Activated naive CD8-positive, alpha-beta T cell treated with anti-CD3 and anti-CD28 coated beads, Interleukin-2, amount 50 U/mL, for 24 hours (primary cell): ENCODE measurements at regions not wholly inside any gene's neighbourhood (a gene's known extent, or its start where the extent isn't known, plus 50 kb on each side); places are given as distances from the start of the nearest gene placed in this dataset.
"Not testable (repeated sequence)": the region's sequence is repeated elsewhere in the genome, so short reads cannot be mapped to it uniquely, and the experiment has no call there.

Experiments
- ATAC-seq: fragments of 150-1000 bp; cut with Tn5 transposase; one replicate; pipeline ENCODE4 v1.10.0; 2021
- DNase-seq: peaks from one replicate; pipeline ENCODE4 v3.0.0; 2021
- H3K27ac Mint-ChIP-seq: one replicate; pipeline ENCODE4 v1.8.0; 2021; ENCODE audit warnings: mild to moderate bottlenecking, mixed read lengths
- H3K27me3 Mint-ChIP-seq: one replicate; pipeline ENCODE4 v1.8.0; 2021; ENCODE audit warnings: mixed read lengths
- H3K36me3 Mint-ChIP-seq: one replicate; pipeline ENCODE4 v1.8.0; 2021; ENCODE audit warnings: low read depth, mixed read lengths
- H3K4me1 Mint-ChIP-seq: one replicate; pipeline ENCODE4 v1.8.0; 2021; ENCODE audit warnings: mixed read lengths
- H3K4me3 Mint-ChIP-seq: one replicate; pipeline ENCODE4 v1.8.0; 2021; ENCODE audit warnings: mild to moderate bottlenecking, moderate library complexity, mixed read lengths
- H3K9me3 Mint-ChIP-seq: one replicate; pipeline ENCODE4 v1.8.0; 2021; ENCODE audit warnings: mixed read lengths

DNA sequence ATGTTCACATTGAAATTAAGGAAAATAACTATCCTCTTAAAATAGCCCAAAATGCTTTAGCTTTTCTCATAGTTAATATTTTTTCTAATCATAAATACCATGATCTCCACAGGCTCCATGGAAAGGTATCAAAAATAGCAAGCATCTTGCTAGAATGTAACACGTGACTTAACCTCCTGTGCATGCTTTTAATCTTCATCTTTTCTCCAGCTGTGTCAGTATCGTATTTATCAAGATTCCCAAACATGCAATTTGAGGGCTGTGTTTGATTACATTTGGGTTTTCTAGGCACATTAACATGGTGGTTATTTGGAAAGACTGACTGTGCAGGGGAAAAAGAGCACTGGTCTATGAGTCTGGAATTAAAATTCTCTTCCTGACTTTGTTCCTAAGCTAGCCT is 472.5 kb upstream of the MCTP2 start:
- Mint-ChIP-seq H3K4me3 (no peak overlapping the region), H3K9me3 (peaks cover 11% of the 10 kb centered on the region), H3K27ac (no peak overlapping the region), H3K36me3 (no peaks in the 10 kb centered on the region), H3K27me3 (no peaks in the 10 kb centered on the region), H3K4me1 (no peaks in the 10 kb centered on the region)
- ATAC-seq (no peak), DNase-seq (no peak)

DNA sequence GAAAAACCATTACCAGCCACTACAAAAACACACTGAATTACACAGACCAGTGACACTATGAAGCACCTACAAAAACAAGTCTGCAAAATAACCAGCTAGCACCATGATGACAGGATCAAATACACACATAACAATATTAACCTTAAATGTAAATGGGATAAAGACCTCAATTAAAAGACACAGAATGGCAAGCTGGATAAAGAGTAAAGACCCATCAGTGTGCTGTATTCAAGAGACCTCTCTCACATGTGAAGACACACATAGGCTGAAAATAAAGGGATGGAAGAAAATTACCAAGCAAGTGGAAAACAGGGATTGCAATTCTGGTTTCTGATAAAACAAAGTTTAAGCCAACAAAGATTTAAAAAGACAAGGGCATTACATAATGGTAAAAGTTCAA is 482.7 kb upstream of the MCTP2 start:
- Mint-ChIP-seq H3K4me1 (no peaks in the 10 kb centered on the region), H3K27ac (no peak overlapping the region), H3K9me3 (peaks cover 28% of the 10 kb centered on the region), H3K4me3 (no peak overlapping the region), H3K36me3 (no peaks in the 10 kb centered on the region), H3K27me3 (peaks cover 2% of the 10 kb centered on the region)
- ATAC-seq (no peak), DNase-seq (no peak)

- not testable (repeated sequence) for DNase-seq, H3K4me3 Mint-ChIP-seq, ATAC-seq, H3K27me3 Mint-ChIP-seq, H3K36me3 Mint-ChIP-seq, H3K27ac Mint-ChIP-seq, H3K4me1 Mint-ChIP-seq
- peaks cover 15% of the 10 kb centered on the region for H3K9me3 Mint-ChIP-seq
Measured at GRCh38 chr15:93734976-93735375, 496.4 kb upstream of the MCTP2 start.

- ATAC-seq = no peak
- peaks cover 15% of the 10 kb centered on the region for H3K9me3 Mint-ChIP-seq
- no peaks in the 10 kb centered on the region for H3K27me3 Mint-ChIP-seq
Measured at GRCh38 chr15:93730724-93731123, 500.6 kb upstream of the MCTP2 start.

DNA sequence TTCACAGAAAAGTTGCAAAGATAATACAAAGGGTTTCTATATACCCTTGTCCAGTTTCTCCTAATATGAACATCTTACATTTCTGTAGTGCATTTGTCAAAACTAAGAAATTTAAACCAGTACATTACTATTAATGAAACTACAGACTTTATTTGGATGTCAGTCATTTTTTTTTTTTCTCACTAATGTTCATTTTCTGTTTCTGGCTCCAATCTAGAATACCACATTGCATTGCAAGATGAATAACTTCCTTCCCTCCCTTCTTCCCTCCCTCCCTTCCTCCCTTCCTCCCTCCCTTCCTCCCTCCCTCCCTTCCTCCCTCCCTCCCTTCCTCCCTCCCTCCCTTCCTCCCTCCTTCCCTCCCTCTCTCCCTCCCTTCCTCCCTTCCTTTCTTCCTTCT is 509.2 kb upstream of the MCTP2 start:
- no peaks in the 10 kb centered on the region for H3K4me1 Mint-ChIP-seq
- H3K27me3 Mint-ChIP-seq = no peaks in the 10 kb centered on the region
- ATAC-seq = no peak
- no peak overlapping the region for H3K4me3 Mint-ChIP-seq
- H3K36me3 Mint-ChIP-seq = no peaks in the 10 kb centered on the region
- DNase-seq = no peak
- no peak overlapping the region for H3K27ac Mint-ChIP-seq
- no peaks in the 10 kb centered on the region for H3K9me3 Mint-ChIP-seq

More at GRCh38 chr15:93730724-93731123, 500.6 kb upstream of the MCTP2 start:
- DNase-seq = no peak
- H3K4me3 Mint-ChIP-seq = no peak overlapping the region
- H3K36me3 Mint-ChIP-seq = peaks cover 1% of the 10 kb centered on the region
- no peaks in the 10 kb centered on the region for H3K4me1 Mint-ChIP-seq
- H3K27ac Mint-ChIP-seq = no peak overlapping the region

GRCh38 chr15:93720607-93721006 is 510.8 kb upstream of the MCTP2 start:
- DNase-seq (no peak), ATAC-seq (no peak)
- H3K4me3 Mint-ChIP-seq = no peak overlapping the region
- no peaks in the 10 kb centered on the region for H3K36me3 Mint-ChIP-seq
- no peaks in the 10 kb centered on the region for H3K4me1 Mint-ChIP-seq
- H3K27me3 Mint-ChIP-seq = no peaks in the 10 kb centered on the region
- no peaks in the 10 kb centered on the region for H3K9me3 Mint-ChIP-seq
- H3K27ac Mint-ChIP-seq = no peak overlapping the region

DNA sequence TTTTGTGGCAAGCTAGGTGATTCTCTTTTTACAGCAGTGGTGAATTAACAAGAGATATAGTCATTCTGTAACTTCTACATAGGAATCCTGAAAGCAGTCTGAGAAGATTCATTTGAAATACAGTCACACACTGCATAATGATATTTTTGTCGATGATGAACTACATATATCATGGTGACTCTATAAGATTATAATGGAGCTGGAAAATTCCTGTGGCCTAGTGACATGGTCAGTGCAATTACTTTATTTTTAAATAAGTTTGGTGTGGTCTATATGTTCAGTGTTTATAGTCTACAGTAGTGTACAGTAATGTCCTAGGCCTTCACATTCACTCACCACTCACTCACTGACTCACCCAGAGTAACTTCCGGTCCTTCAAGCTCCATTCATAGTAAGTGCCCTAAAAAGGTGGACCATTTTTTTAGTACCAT is 511.4 kb upstream of the MCTP2 start:
- no peaks in the 10 kb centered on the region for H3K36me3 Mint-ChIP-seq
- no peaks in the 10 kb centered on the region for H3K9me3 Mint-ChIP-seq
- H3K27ac Mint-ChIP-seq = no peak overlapping the region
- DNase-seq = no peak
- ATAC-seq = no peak
- H3K4me3 Mint-ChIP-seq = no peak overlapping the region
- no peaks in the 10 kb centered on the region for H3K27me3 Mint-ChIP-seq
- no peaks in the 10 kb centered on the region for H3K4me1 Mint-ChIP-seq

- Mint-ChIP-seq H3K36me3 (no peaks in the 10 kb centered on the region), H3K9me3 (no peaks in the 10 kb centered on the region), H3K4me1 (no peaks in the 10 kb centered on the region), H3K27me3 (no peaks in the 10 kb centered on the region), H3K4me3 (no peak overlapping the region), H3K27ac (no peak overlapping the region)
- DNase-seq (no peak), ATAC-seq (no peak)
Measured at GRCh38 chr15:93716615-93717231, 514.6 kb upstream of the MCTP2 start.

DNA sequence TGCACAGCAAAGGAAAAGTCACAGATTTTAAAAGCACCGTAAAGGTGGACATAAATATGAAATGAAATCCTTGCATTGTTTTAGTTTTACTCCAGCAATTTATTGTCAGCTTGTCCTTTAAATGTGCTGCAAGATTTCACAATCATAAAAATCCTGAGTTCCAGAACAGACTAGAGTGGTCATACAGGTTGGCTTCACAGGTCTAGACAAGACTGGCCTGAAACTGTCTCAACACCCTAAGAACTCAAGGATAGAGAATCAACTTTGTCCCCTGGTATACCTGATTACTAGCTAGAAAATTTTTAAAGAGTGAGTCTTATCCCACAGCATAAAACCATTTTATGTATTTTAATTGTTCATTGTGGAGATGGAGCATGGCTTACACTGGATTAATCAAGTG is 521.7 kb upstream of the MCTP2 start:
- no peaks in the 10 kb centered on the region for H3K27me3 Mint-ChIP-seq
- DNase-seq = no peak
- H3K9me3 Mint-ChIP-seq = no peaks in the 10 kb centered on the region
- ATAC-seq = no peak
- no peak overlapping the region for H3K4me3 Mint-ChIP-seq
- no peaks in the 10 kb centered on the region for H3K4me1 Mint-ChIP-seq
- H3K27ac Mint-ChIP-seq = no peak overlapping the region
- no peaks in the 10 kb centered on the region for H3K36me3 Mint-ChIP-seq

DNA sequence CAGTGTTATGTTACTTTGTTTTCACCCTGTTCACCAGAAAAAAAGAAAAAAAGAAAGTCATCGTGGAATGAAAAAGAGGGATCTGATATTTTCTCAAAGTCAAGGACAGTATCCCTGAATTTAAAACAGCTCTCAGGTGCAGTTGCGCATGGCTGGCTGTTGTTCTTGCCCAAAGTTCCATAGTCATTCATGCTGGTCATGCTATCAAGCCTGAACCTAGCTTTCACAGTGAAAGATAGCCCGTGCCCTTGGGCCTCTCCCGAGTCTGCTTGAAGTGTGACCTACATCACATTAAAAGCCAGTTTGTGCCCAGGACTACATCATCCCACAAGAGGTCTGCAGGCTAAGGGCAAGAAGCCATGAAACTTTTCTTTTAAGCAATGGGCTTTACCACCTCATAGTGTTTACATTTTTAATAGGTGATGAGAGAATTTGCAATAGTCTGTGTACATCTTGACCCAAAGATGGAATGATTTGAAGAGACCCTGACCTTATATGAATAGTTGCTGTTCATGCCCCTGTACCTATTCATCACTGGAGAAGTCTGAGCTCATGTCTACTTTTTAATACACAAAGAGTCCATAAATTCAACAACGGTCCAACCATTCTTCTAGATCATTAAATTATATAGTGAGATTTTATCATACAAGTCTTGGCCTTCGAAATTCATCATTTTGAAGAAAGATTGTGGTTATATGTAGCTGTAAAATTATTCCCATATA is 522.5 kb upstream of the MCTP2 start:
- DNase-seq (no peak), ATAC-seq (no peak)
- H3K27me3 Mint-ChIP-seq = no peaks in the 10 kb centered on the region
- H3K4me1 Mint-ChIP-seq = no peaks in the 10 kb centered on the region
- no peak overlapping the region for H3K4me3 Mint-ChIP-seq
- no peaks in the 10 kb centered on the region for H3K9me3 Mint-ChIP-seq
- no peak overlapping the region for H3K27ac Mint-ChIP-seq
- no peaks in the 10 kb centered on the region for H3K36me3 Mint-ChIP-seq

GRCh38 chr15:93707751-93708150 is 523.6 kb upstream of the MCTP2 start:
- ATAC-seq = no peak
- Mint-ChIP-seq H3K4me3 (no peak overlapping the region), H3K4me1 (no peaks in the 10 kb centered on the region), H3K9me3 (no peaks in the 10 kb centered on the region), H3K27me3 (no peaks in the 10 kb centered on the region), H3K27ac (no peak overlapping the region), H3K36me3 (no peaks in the 10 kb centered on the region)
- no peak for DNase-seq

- Mint-ChIP-seq H3K27ac (no peak overlapping the region), H3K4me3 (no peak overlapping the region)
- ATAC-seq = no peak
Measured at GRCh38 chr15:93706495-93707292, 524.7 kb upstream of the MCTP2 start.

GRCh38 chr15:93705753-93706455 is 525.5 kb upstream of the MCTP2 start:
- Mint-ChIP-seq H3K9me3 (no peaks in the 10 kb centered on the region), H3K27ac (no peak overlapping the region), H3K27me3 (no peaks in the 10 kb centered on the region), H3K4me1 (no peaks in the 10 kb centered on the region), H3K36me3 (no peaks in the 10 kb centered on the region), H3K4me3 (no peak overlapping the region)
- ATAC-seq (no peak), DNase-seq (no peak)

More at GRCh38 chr15:93706495-93707292, 524.7 kb upstream of the MCTP2 start:
- no peaks in the 10 kb centered on the region for H3K27me3 Mint-ChIP-seq
- H3K4me1 Mint-ChIP-seq = no peaks in the 10 kb centered on the region
- no peaks in the 10 kb centered on the region for H3K9me3 Mint-ChIP-seq
- DNase-seq = no peak
- no peaks in the 10 kb centered on the region for H3K36me3 Mint-ChIP-seq

- H3K4me3 Mint-ChIP-seq = no peak overlapping the region
Measured at GRCh38 chr15:93703092-93703739, 528.1 kb upstream of the MCTP2 start.

More at GRCh38 chr15:93703092-93703739, 528.1 kb upstream of the MCTP2 start:
- Mint-ChIP-seq H3K27me3 (no peaks in the 10 kb centered on the region), H3K4me1 (no peaks in the 10 kb centered on the region), H3K27ac (no peak overlapping the region), H3K9me3 (no peaks in the 10 kb centered on the region), H3K36me3 (no peaks in the 10 kb centered on the region)
- no peak for ATAC-seq
- no peak for DNase-seq
